HCT116 (cell line): ENCODE measurements at regions not wholly inside any gene's neighbourhood (a gene's known extent, or its start where the extent isn't known, plus 50 kb on each side); places are given as distances from the start of the nearest gene placed in this dataset.

Experiments
- ATAC-seq: fragments of 200-7000 bp; cut with Tn5 transposase; 2 replicates; pipeline ENCODE4 v1.9.1; 2020; ENCODE audit warnings: mild to moderate bottlenecking, moderate library complexity
- BruUV-seq: library from RNA; stranded (reverse); fragments of 400-500 nt; replicated peaks from 2 replicates; lab custom pipeline; 2021; lab: Mats Ljungman, UMichigan
- CTCF ChIA-PET: fragments of 300-600 bp; sonication (Branson Sonifier 250); formaldehyde crosslinking; loops from one replicate; lab custom pipeline; 2021; ENCODE audit warnings: antibody characterized with exemption; lab: Charles Lee
- POLR2A ChIA-PET: fragments of 300-600, 350-600 bp; sonication (Branson Sonifier 250); formaldehyde crosslinking; loops from one replicate; lab custom pipeline; 2021; ENCODE audit warnings: antibody characterized with exemption; lab: Charles Lee
- RAD21 ChIA-PET, 2 experiments: fragments of 300-600 bp; sonication (Branson Sonifier 250); formaldehyde crosslinking; loops; one replicate each; lab custom pipeline; 2023; ENCODE audit warnings: low total read pairs in 2 of 2; ENCODE audit not compliant: uncharacterized antibody in 2 of 2, unreplicated experiment in 2 of 2, low non-redundant PET in 1 of 2; lab: Charles Lee
- DNase-seq: peaks from one replicate; pipeline ENCODE4 v3.0.0-alpha.2; 2010; ENCODE audit warnings: low read depth, low spot score
- H2AFZ ChIP-seq: fragments of 200-600 bp; shearing (Covaris generic), sonication (generic); 2 replicates; pipeline ENCODE4 v1.6.1; 2017; ENCODE audit warnings: low read depth, mixed run types, mixed read lengths, antibody characterized with exemption, low read length; ENCODE audit not compliant: poor library complexity, severe bottlenecking
- H3K27ac ChIP-seq: 2 replicates; pipeline ENCODE4 v1.5.1; 2012; ENCODE audit warnings: low read depth, low read length
- H3K27me3 ChIP-seq: fragments of 200-600 bp; sonication (generic); 2 replicates; pipeline ENCODE4 v1.6.1; 2016; ENCODE audit warnings: mixed run types, low read length, mixed read lengths; ENCODE audit not compliant: insufficient read depth
- H3K36me3 ChIP-seq, 2 experiments: fragments of 200-500 bp in 1 of 2; fragments of 200-600 bp in 1 of 2; sonication (Bioruptor generic) in 1 of 2; sonication (generic) in 1 of 2; 2 replicates each; pipeline versions ENCODE4 v1.5.1 to v1.6.1; 2014 to 2016; ENCODE audit warnings: low read length in 2 of 2, inconsistent platforms in 1 of 2, mixed read lengths in 1 of 2, mixed run types in 1 of 2; ENCODE audit not compliant: insufficient read depth in 2 of 2, control insufficient read depth in 1 of 2
- H3K4me1 ChIP-seq, 2 experiments: fragments of 200-600 bp in 1 of 2; sonication (generic) in 1 of 2; 2 replicates each; pipeline versions ENCODE4 v1.5.1 to v1.6.1; 2012 to 2017; ENCODE audit warnings: low read length in 2 of 2, inconsistent platforms in 1 of 2, mild to moderate bottlenecking in 1 of 2, mixed read lengths in 1 of 2, mixed run types in 1 of 2, moderate library complexity in 1 of 2; ENCODE audit not compliant: insufficient read depth in 2 of 2, control insufficient read depth in 1 of 2
- H3K4me2 ChIP-seq: fragments of 200-600 bp; sonication (generic); 2 replicates; pipeline ENCODE4 v1.6.1; 2017; ENCODE audit warnings: mixed run types, low read length, mixed read lengths
- H3K4me3 ChIP-seq, 2 experiments: fragments of 200-600 bp in 1 of 2; sonication (generic) in 1 of 2; replicated peaks in 1 of 2; 2 replicates each; pipeline ENCODE4 v1.5.1; 2011 to 2016; ENCODE audit warnings: low read length in 2 of 2, control low read depth in 1 of 2, low read depth in 1 of 2, mild to moderate bottlenecking in 1 of 2, mixed read lengths in 1 of 2, mixed run types in 1 of 2
- H3K79me2 ChIP-seq: fragments of 200-600 bp; sonication (generic); 2 replicates; pipeline ENCODE4 v1.6.1; 2017; ENCODE audit warnings: mild to moderate bottlenecking, mixed run types, low read length, moderate library complexity, mixed read lengths; ENCODE audit not compliant: insufficient read depth
- H3K9ac ChIP-seq: fragments of 200-600 bp; sonication (generic); 2 replicates; pipeline ENCODE4 v1.6.1; 2016; ENCODE audit warnings: low read length, mixed read lengths
- H3K9me2 ChIP-seq: fragments of 200-600 bp; sonication (generic), shearing (Covaris generic); 2 replicates; pipeline ENCODE4 v1.6.1; 2017; ENCODE audit warnings: mixed run types, mild to moderate bottlenecking, moderate library complexity; ENCODE audit not compliant: insufficient read depth
- H3K9me3 ChIP-seq, 2 experiments: fragments of 200-500 bp in 1 of 2; fragments of 200-600 bp in 1 of 2; sonication (Bioruptor generic) in 1 of 2; sonication (generic) in 1 of 2; 2 replicates each; pipeline ENCODE4 v1.6.1; 2014 to 2017; ENCODE audit warnings: low read length in 2 of 2, mixed read lengths in 2 of 2, inconsistent platforms in 1 of 2, low read depth in 1 of 2, mild to moderate bottlenecking in 1 of 2, mixed run types in 1 of 2, moderate library complexity in 1 of 2; ENCODE audit not compliant: control insufficient read depth in 1 of 2, insufficient read depth in 1 of 2
- H4K20me1 ChIP-seq: fragments of 200-600 bp; sonication (generic), shearing (Covaris generic); 2 replicates; pipeline ENCODE4 v1.6.1; 2017; ENCODE audit warnings: mixed run types, mild to moderate bottlenecking, moderate library complexity; ENCODE audit not compliant: insufficient read depth
- ATF3 ChIP-seq: IDR thresholded peaks from 2 replicates; pipeline ENCODE4 v1.6.1; 2012
- CEBPB ChIP-seq: IDR thresholded peaks from 2 replicates; pipeline ENCODE4 v1.6.1; 2012; ENCODE audit warnings: low read depth
- CTCF ChIP-seq, 3 experiments: fragments of 200-600 bp in 1 of 3; sonication (generic) in 1 of 3; IDR thresholded peaks in 2 of 3; conservative IDR thresholded peaks in 1 of 3; 2 replicates each; pipeline ENCODE4 v1.5.1; 2012 to 2017; ENCODE audit warnings: low read depth in 2 of 3, low read length in 2 of 3, antibody characterized with exemption in 1 of 3, borderline replicate concordance in 1 of 3, control low read depth in 1 of 3, mild to moderate bottlenecking in 1 of 3, mixed read lengths in 1 of 3, mixed run types in 1 of 3, moderate library complexity in 1 of 3; ENCODE audit not compliant: insufficient read depth in 1 of 3
- EGR1 ChIP-seq: IDR thresholded peaks from 2 replicates; pipeline ENCODE4 v1.6.1; 2012; ENCODE audit warnings: low read depth
- ELF1 ChIP-seq: IDR thresholded peaks from 2 replicates; pipeline ENCODE4 v1.6.1; 2012; ENCODE audit warnings: low read depth, borderline replicate concordance
- EZH2 ChIP-seq: fragments of 200-600 bp; sonication (generic); IDR thresholded peaks from 2 replicates; pipeline ENCODE4 v1.6.1; 2017; ENCODE audit warnings: antibody characterized with exemption, mixed run types
- EZH2phosphoT487 ChIP-seq: fragments of 200-600 bp; IDR thresholded peaks from 2 replicates; pipeline ENCODE4 v1.6.1; 2018; ENCODE audit warnings: antibody characterized with exemption, borderline replicate concordance
- FOSL1 ChIP-seq: IDR thresholded peaks from 2 replicates; pipeline ENCODE4 v1.6.1; 2012; ENCODE audit warnings: low read depth
- JUND ChIP-seq: IDR thresholded peaks from 2 replicates; pipeline ENCODE4 v1.6.1; 2012
- MAX ChIP-seq: IDR thresholded peaks from 2 replicates; pipeline ENCODE4 v1.6.1; 2012
- POLR2AphosphoS5 ChIP-seq: IDR thresholded peaks from 2 replicates; pipeline ENCODE4 v1.6.1; 2011; ENCODE audit warnings: mild to moderate bottlenecking, low read depth, low read length, moderate library complexity
- RAD21 ChIP-seq: IDR thresholded peaks from 2 replicates; pipeline ENCODE4 v1.6.1; 2012; ENCODE audit warnings: low read depth, mild to moderate bottlenecking
- SIN3A ChIP-seq: IDR thresholded peaks from 2 replicates; pipeline ENCODE4 v1.6.1; 2012; ENCODE audit warnings: low read depth
- SP1 ChIP-seq: IDR thresholded peaks from 2 replicates; pipeline ENCODE4 v1.6.1; 2012; ENCODE audit warnings: low read depth
- SRF ChIP-seq: IDR thresholded peaks from 2 replicates; pipeline ENCODE4 v1.6.1; 2012; ENCODE audit warnings: low read depth
- TCF7L2 ChIP-seq: IDR thresholded peaks from 2 replicates; pipeline ENCODE4 v1.7.0; 2011; ENCODE audit warnings: borderline replicate concordance, inconsistent platforms; ENCODE audit not compliant: insufficient read depth, insufficient read length; ENCODE audit errors: extremely low read depth
- ZBTB33 ChIP-seq: IDR thresholded peaks from 2 replicates; pipeline ENCODE4 v1.6.1; 2011; ENCODE audit warnings: mild to moderate bottlenecking, low read length, moderate library complexity; ENCODE audit not compliant: insufficient replicate concordance; ENCODE audit errors: extremely low read depth
- ZNF274 ChIP-seq: fragments of 200-500 bp; sonication (Bioruptor generic); IDR thresholded peaks from 2 replicates; pipeline ENCODE4 v1.6.1; 2014; ENCODE audit warnings: mild to moderate bottlenecking, low read depth, low read length, inconsistent platforms
- intact Hi-C: fragments of 100-400 bp; cut with micrococcal nuclease; formaldehyde crosslinking; loops from 2 replicates; pipeline ENCODE4 v1.10.0; 2022

- CTCF ChIA-PET = no interaction called here
- Histone ChIP-seq H3K36me3 (no peaks in the 10 kb centered on the region), H3K9me2 (no peaks in the 10 kb centered on the region), H3K4me2 (no peak overlapping the region), H3K9ac (no peak overlapping the region), H3K4me1 (no peaks in the 10 kb centered on the region), H3K27ac (no peak overlapping the region), H4K20me1 (no peaks in the 10 kb centered on the region), H3K27me3 (no peaks in the 10 kb centered on the region), H3K4me3 (no peak overlapping the region), H2AFZ (no peak overlapping the region), H3K9me3 (no peaks in the 10 kb centered on the region), H3K79me2 (no peaks in the 10 kb centered on the region)
- BruUV-seq = no TSS peak
- no peak for DNase-seq
- TF ChIP-seq FOSL1 (no peak), MAX (no peak), EGR1 (no peak), ZBTB33 (no peak), EZH2 (no peak), EZH2phosphoT487 (no peak), CTCF (IDR thresholded peaks at IDR 0.05 in 2 of 3, conservative IDR thresholded peaks at IDR 0.05 in 1 of 3; ENCODE audit: borderline replicate concordance in 1 of 3, insufficient read depth in 1 of 3, low read depth in 2 of 3, low read length in 2 of 3) (no peak), SRF (no peak), ATF3 (no peak), SIN3A (no peak), ELF1 (no peak), JUND (no peak), SP1 (no peak), TCF7L2 (no peak), RAD21 (no peak), ZNF274 (no peak), POLR2AphosphoS5 (no peak), CEBPB (no peak)
- ATAC-seq = no peak
- intact Hi-C loops = no loop called here
- POLR2A ChIA-PET = no interaction called here
- RAD21 ChIA-PET = no interaction called here
Measured at GRCh38 chr3:69613286-69613685, 126.0 kb upstream of the MITF start.
